Adrenal gland (tissue), 9 donors: ENCODE measurements at regions not wholly inside any gene's neighbourhood (a gene's known extent, or its start where the extent isn't known, plus 50 kb on each side); places are given as distances from the start of the nearest gene placed in this dataset.

Experiments
- DNase-seq, 7 donors: peaks; one replicate each; pipeline ENCODE4 v3.0.0-alpha.2; 2019 to 2020
- H3K27ac ChIP-seq, 5 donors: fragments of 200-600 bp; sonication (generic) in 4 of 5; 1 replicate in 3 of 5; 2 replicates in 2 of 5; pipeline versions ENCODE4 v1.5.1 to v1.8.0; 2016 to 2020; ENCODE audit warnings: mild to moderate bottlenecking in 1 of 5
- H3K27me3 ChIP-seq: fragments of 200-600 bp; 2 replicates; pipeline ENCODE4 v1.8.0; 2021
- H3K36me3 ChIP-seq, 2 donors: fragments of 200-600 bp; replicated peaks in 1 of 2; 1 replicate in 1 of 2; 2 replicates in 1 of 2; pipeline versions ENCODE4 v1.5.1 to v1.8.0; 2018 to 2022
- H3K4me1 ChIP-seq, 2 donors: fragments of 200-600 bp; replicated peaks in 1 of 2; 1 replicate in 1 of 2; 2 replicates in 1 of 2; pipeline versions ENCODE4 v1.5.1 to v1.8.0; 2018 to 2021
- H3K4me3 ChIP-seq, 4 donors: fragments of 200-600 bp; sonication (generic) in 3 of 4; one replicate each; pipeline ENCODE4 v1.5.1; 2016 to 2018
- H3K9me3 ChIP-seq, 3 donors: fragments of 200-600 bp; sonication (generic) in 1 of 3; replicated peaks in 1 of 3; 1 replicate in 2 of 3; 2 replicates in 1 of 3; pipeline versions ENCODE4 v1.5.1 to v1.8.0; 2016 to 2021
- CTCF ChIP-seq, 6 experiments: fragments of 450-650 bp in 4 of 6; fragments of 200-600 bp in 2 of 6; sonication (generic) in 1 of 6; IDR thresholded peaks; 1 replicate in 5 of 6; 2 replicates in 1 of 6; pipeline versions ENCODE4 v1.5.1 to v1.8.0; 2016 to 2021; ENCODE audit warnings: antibody characterized with exemption in 6 of 6, mild to moderate bottlenecking in 2 of 6, moderate library complexity in 1 of 6
- POLR2A ChIP-seq, 2 donors: fragments of 450-650 bp; IDR thresholded peaks; one replicate each; pipeline ENCODE4 v1.6.1; 2017; ENCODE audit warnings: antibody characterized with exemption in 2 of 2, mild to moderate bottlenecking in 2 of 2, moderate library complexity in 1 of 2
- WGBS, 4 donors: extraction: QIAGEN DNeasy Blood & Tissue Kit in 2 of 4; methylation state at CpG; one replicate each; pipeline versions ENCODE4 v1.1.5 to v1.1.7; 2013 to 2017; 5-methylcytosine and 5-hydroxymethylcytosine counted together
- intact Hi-C, 2 donors: fragments of 100-400 bp; cut with DNase I; formaldehyde crosslinking; loops; one replicate each; pipeline versions ENCODE4 v1.14.1 to v1.15.0; 2022 to 2023
- donor health status: healthy with polysubstance abuse.
- donor health status: Bipolar disorder and iron deficiency.
- donor health status: DM: yes; HTN: yes; CAD: no.
- donor health status: DM: no; HTN: no; CAD: no.
- donor health status: DM: no; HTN: no; CAD: no.

- Histone ChIP-seq H3K9me3 (no peaks in the 10 kb centered on the region), H3K4me3 (no peak overlapping the region), H3K27me3 (no peaks in the 10 kb centered on the region), H3K27ac (peak overlapping the region; percentile 32 to 93 (median 74)), H3K36me3 (no peaks in the 10 kb centered on the region), H3K4me1 (peaks cover 22 to 39% of the 10 kb centered on the region in 2 donors)
- peak in 1 of 7 donors; percentile 48 for DNase-seq
- no peak for TF ChIP-seq CTCF (IDR thresholded peaks at IDR 0.05)
- no peak for TF ChIP-seq POLR2A (IDR thresholded peaks at IDR 0.05)
- intact Hi-C loops, result no loop called here
- WGBS, 4 donors, result 50 to 61% (median 57%) methylated on average over 7 of the region's 7 CpGs
Observed at GRCh38 chr6:25169961-25170360, 109.2 kb upstream of the CARMIL1 start.

DNA sequence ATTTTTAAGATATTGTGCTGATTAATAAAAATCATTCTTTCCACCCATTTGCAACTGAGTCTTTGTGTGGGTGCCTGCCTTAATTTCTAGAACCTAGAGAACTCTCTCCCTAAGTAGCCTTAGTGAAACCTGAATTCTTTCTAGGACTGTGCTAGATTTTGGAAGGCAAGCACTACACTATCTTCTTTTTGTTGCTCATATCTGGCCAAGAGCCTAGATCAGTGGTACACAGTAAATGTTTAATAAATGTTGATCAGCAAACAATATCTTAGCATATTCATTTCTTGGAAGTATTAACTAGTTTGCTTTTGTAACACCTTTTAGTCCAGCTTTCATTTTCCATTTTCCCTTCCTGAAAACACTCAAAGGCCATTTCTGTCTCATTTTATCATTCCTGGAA lies 108.5 kb upstream of the CARMIL1 start:
- Histone ChIP-seq H3K27me3 (no peaks in the 10 kb centered on the region), H3K4me3 (no peak overlapping the region), H3K4me1 (peaks cover 25 to 45% of the 10 kb centered on the region in 2 donors), H3K36me3 (no peaks in the 10 kb centered on the region), H3K9me3 (no peaks in the 10 kb centered on the region), H3K27ac (peak overlapping the region in 4 of 5 donors; percentile 32 to 93 (median 81))
- intact Hi-C loops, result no loop called here
- DNase-seq, result no peak
- TF ChIP-seq CTCF (IDR thresholded peaks at IDR 0.05), result no peak
- TF ChIP-seq POLR2A (IDR thresholded peaks at IDR 0.05), result no peak

DNA sequence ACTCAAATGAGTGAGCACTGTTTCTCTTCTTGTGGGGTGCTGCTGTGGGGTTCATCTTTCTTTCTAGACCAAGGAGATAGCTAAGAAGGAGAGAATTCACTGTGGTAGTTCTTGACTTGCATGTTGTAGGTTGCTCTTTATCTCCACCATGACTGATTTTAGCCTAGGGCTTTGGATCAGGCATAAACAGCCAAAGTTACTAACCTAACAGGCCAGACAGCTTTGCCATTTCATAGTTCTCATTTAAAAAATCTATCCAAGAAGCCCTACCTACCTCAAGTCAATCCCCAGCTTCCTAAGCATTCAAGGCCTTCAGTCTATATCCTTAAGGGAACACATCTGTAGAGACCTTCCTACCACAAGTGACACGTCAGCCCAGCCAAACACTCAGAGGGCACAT lies 107.9 kb upstream of the CARMIL1 start:
- intact Hi-C loops, result no loop called here
- Histone ChIP-seq H3K9me3 (no peaks in the 10 kb centered on the region), H3K27me3 (no peaks in the 10 kb centered on the region), H3K27ac (peak overlapping the region in 2 of 5 donors; percentile 23 to 93), H3K4me3 (no peak overlapping the region), H3K4me1 (peaks cover 31 to 52% of the 10 kb centered on the region in 2 donors), H3K36me3 (no peaks in the 10 kb centered on the region)
- WGBS, 4 donors, result 88 to 93% (median 91%) methylated on average over 1 of the region's 1 CpG
- no peak for DNase-seq
- no peak for TF ChIP-seq POLR2A (IDR thresholded peaks at IDR 0.05)
- no peak for TF ChIP-seq CTCF (IDR thresholded peaks at IDR 0.05)

DNA sequence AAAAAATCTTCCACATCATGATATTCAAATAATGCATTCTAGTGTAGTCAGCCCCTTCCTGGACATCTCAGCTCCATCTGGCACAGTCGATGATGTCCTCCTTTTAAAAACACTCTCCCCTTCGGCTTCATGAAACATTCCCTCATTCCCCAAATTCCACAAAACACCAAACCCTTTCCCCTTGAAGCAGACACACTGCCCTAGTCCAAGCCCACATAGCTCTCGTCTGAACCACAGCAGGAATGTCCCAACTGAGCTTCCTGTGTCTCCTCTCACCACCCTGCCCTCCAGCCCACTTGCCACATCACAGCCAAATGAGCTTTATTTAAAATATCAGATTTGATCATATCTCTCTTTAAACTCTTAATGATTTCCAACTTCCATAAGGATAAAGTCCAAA lies 106.4 kb upstream of the CARMIL1 start:
- H3K27ac ChIP-seq, result peak overlapping the region in 2 of 5 donors; percentile 23 to 74
- 64 to 75% (median 73%) methylated on average over 3 of the region's 3 CpGs for WGBS, 4 donors

More for the DNA sequence above, 106.4 kb upstream of the CARMIL1 start:
- Histone ChIP-seq H3K4me3 (no peak overlapping the region), H3K4me1 (peaks cover 32 to 61% of the 10 kb centered on the region in 2 donors), H3K36me3 (no peaks in the 10 kb centered on the region), H3K27me3 (no peaks in the 10 kb centered on the region), H3K9me3 (no peaks in the 10 kb centered on the region)
- TF ChIP-seq CTCF (IDR thresholded peaks at IDR 0.05) (no peak), POLR2A (IDR thresholded peaks at IDR 0.05) (no peak)
- no peak for DNase-seq
- intact Hi-C loops, result no loop called here
